GM18502 (cell line): ENCODE measurements at regions not wholly inside any gene's neighbourhood (a gene's known extent, or its start where the extent isn't known, plus 50 kb on each side); places are given as distances from the start of the nearest gene placed in this dataset.

Experiments used
- ATAC-seq: cut with Tn5 transposase; IDR thresholded peaks from one replicate; pipeline ENCODE4 v1.9.1; 2021; ENCODE audit warnings: mild to moderate bottlenecking; ENCODE audit not compliant: unreplicated experiment, poor library complexity

DNA sequence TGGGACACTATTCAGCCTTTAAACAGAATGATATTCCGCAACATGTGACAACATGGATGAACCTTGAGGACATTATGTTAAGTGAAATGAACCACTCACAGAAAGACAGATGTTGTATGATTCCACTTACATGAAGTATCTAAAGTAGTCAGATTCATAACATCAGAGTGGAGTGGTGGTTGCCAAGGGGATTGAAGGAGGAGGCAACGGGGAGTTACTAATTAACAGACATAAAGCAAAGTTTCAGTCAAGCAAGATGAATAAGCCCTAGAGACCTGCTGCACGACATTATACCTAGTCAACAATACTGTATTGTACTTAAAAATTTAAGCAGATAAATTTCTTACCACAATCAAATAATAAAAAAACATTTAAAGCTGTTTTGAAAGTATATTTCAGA is 105.0 kb upstream of the NR0B1 start:
- ATAC-seq, result no peak

DNA sequence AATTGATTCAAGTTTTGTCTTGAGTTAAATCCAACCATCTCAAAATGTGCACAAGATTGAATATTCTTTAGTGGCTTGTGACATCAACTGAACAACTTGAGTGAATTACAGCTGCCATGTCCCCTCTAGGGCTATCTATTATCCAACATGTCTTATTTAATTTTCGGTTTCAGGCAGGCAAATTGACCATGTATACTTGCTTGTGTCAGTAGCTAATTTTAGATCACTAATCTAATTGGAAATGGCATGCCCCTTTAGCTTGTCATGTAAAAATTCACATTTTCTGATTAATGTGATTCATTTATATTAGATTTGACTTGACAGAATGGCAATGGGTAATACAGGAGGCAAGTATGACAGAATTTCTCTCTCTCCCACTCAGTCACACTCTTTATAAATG is 93.2 kb upstream of the NR0B1 start:
- ATAC-seq, result no peak

DNA sequence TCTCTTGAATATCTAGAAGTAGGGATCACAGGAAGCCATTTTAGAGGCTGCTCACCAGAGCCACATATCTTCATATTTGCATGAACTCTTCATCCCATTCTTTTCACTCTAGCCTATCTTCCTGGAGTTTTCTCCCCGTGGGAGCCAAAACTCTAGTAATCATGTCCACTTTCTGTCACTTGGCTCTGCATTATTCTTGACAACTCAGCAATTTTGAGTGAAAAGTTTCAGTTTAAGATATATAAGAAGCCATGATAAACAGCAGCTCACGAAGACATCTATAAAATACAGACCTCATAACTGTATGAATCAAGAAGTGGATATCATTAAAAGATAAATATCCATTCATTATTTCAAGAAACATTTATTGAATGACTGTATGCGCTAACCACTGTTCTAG is 79.1 kb upstream of the NR0B1 start:
- ATAC-seq, result no peak

DNA sequence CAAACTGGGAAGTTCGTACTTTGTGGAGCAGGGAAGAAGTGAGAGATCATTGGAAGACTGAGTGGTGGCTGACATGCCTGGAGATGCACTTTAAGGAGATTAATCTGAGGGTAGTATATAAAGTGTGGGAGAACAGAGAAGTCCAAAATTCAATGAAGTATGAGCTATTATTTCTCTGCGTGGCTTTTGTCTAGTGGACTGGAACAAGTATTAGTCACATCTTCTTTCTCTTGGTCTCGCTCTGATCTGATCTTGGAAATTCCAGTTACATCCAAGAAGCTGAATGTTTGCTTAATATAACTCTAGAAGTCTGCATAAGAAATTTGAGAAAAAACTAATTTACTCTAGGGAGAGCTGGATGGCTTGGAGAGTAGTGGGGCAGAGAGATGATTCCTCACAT is 64.8 kb upstream of the NR0B1 start:
- ATAC-seq, result no peak

DNA sequence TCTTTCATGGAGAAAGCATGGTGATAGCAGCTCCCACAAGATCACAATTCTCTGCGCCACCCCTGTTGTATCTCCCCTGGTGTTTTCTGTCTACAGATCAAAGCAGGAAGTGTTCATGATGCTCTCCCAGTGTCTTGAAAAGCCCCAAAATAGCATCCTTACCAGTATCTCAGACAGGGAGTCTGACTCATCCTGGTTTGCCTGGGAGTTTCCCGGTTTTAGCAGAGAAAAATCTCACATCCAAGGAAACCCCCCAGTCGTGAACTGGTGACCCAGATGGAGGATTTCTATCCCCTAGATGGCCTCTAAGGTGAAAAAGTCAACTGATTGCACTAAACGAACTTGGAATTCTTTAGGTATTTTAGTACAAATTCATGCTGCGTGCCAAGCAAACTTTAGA is 64.3 kb upstream of the NR0B1 start:
- peak; percentile 65 for ATAC-seq

DNA sequence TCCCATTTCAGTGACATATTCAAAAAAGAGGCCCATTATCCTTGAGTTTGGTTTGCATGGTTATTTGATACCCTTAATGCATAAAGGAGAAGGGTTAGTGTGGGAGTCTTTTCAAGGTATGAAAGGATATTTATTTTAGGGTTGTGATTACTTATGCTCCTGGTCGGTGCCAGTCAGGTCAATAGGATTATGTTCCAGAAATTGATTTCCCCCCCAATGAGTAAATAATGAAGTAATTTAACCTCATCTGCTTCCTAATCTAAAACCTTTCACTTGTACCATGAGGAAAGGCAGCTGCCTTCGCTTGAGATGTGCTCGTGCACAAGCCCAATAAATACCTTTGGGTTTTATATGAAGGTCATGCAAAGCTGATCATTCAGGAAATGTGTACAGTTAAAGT is 55.0 kb upstream of the NR0B1 start:
- ATAC-seq, result no peak
